HUES6 (cell line): ENCODE measurements at regions not wholly inside any gene's neighbourhood (a gene's known extent, or its start where the extent isn't known, plus 50 kb on each side); places are given as distances from the start of the nearest gene placed in this dataset.
"Not testable (repeated sequence)": the region's sequence is repeated elsewhere in the genome, so short reads cannot be mapped to it uniquely, and the experiment has no call there.

Experiments used
- H3K27ac ChIP-seq: 2 replicates; pipeline ENCODE4 v1.7.0; 2013; ENCODE audit warnings: low read depth, mild to moderate bottlenecking, low read length, inconsistent platforms
- H3K27me3 ChIP-seq: 2 replicates; pipeline ENCODE4 v1.6.1; 2013; ENCODE audit warnings: low read length; ENCODE audit not compliant: control insufficient read depth, insufficient read depth
- H3K36me3 ChIP-seq: 2 replicates; pipeline ENCODE4 v1.6.1; 2013; ENCODE audit warnings: low read length; ENCODE audit not compliant: control insufficient read depth, insufficient read depth
- H3K4me1 ChIP-seq: 2 replicates; pipeline ENCODE4 v1.6.1; 2013; ENCODE audit warnings: low read length; ENCODE audit not compliant: control insufficient read depth, insufficient read depth
- H3K4me3 ChIP-seq: 2 replicates; pipeline ENCODE4 v1.5.1; 2013; ENCODE audit warnings: low read depth, low read length
- H3K9ac ChIP-seq: one replicate; pipeline ENCODE4 v1.6.1; 2013; ENCODE audit warnings: mild to moderate bottlenecking, low read length
- H3K9me3 ChIP-seq: 2 replicates; pipeline ENCODE4 v1.6.1; 2013; ENCODE audit warnings: low read depth, low read length; ENCODE audit not compliant: control insufficient read depth, insufficient read depth

GRCh38 chr9:92198237-92198636 lies 83.0 kb upstream of the SPTLC1 start:
- not testable (repeated sequence) for H3K27ac ChIP-seq, H3K9me3 ChIP-seq, H3K27me3 ChIP-seq, H3K9ac ChIP-seq, H3K36me3 ChIP-seq, H3K4me1 ChIP-seq, H3K4me3 ChIP-seq

DNA sequence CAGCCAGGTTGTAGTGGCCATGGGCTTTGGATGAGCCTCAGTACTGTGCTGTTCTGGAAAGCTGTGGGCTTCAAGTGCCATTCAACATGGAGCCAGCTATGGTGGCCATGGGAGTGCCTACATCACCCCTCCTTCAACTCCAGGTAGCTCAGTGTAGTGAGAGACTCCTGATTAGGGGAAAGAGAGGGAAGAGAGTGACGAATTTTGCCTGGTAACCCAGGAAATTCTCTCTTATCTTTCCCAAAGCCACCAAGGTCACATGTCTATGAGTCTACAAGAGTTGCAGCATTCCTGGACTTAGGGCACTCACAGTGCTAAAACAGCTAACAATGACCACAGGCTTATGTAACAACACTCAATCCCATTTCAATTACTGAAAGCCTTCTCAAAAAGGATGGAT lies 81.7 kb upstream of the SPTLC1 start:
- H3K27ac ChIP-seq: no peak overlapping the region
- H3K9ac ChIP-seq: no peak overlapping the region

GRCh38 chr9:92196400-92196799 lies 81.2 kb upstream of the SPTLC1 start:
- Histone ChIP-seq H3K27ac (no peak overlapping the region), H3K9ac (no peak overlapping the region), H3K36me3 (no peaks in the 10 kb centered on the region), H3K4me1 (no peaks in the 10 kb centered on the region), H3K9me3 (peaks cover 2% of the 10 kb centered on the region; the same call in 1 of the 2 replicates), H3K4me3 (no peak overlapping the region), H3K27me3 (no peaks in the 10 kb centered on the region)

More for the DNA sequence above, 81.7 kb upstream of the SPTLC1 start:
- Histone ChIP-seq H3K4me3 (no peak overlapping the region), H3K9me3 (peaks cover 2% of the 10 kb centered on the region; the same call in 1 of the 2 replicates), H3K27me3 (no peaks in the 10 kb centered on the region), H3K36me3 (no peaks in the 10 kb centered on the region), H3K4me1 (no peaks in the 10 kb centered on the region)

- no peaks in the 10 kb centered on the region for H3K27me3 ChIP-seq
- peaks cover 2% of the 10 kb centered on the region; the same call in 1 of the 2 replicates for H3K9me3 ChIP-seq
- H3K4me1 ChIP-seq: no peaks in the 10 kb centered on the region
- no peak overlapping the region for H3K27ac ChIP-seq
- H3K4me3 ChIP-seq: no peak overlapping the region
- H3K9ac ChIP-seq: no peak overlapping the region
- H3K36me3 ChIP-seq: no peaks in the 10 kb centered on the region
These were observed 76.6 kb upstream of the SPTLC1 start for GRCh38 chr9:92191801-92192200.

DNA sequence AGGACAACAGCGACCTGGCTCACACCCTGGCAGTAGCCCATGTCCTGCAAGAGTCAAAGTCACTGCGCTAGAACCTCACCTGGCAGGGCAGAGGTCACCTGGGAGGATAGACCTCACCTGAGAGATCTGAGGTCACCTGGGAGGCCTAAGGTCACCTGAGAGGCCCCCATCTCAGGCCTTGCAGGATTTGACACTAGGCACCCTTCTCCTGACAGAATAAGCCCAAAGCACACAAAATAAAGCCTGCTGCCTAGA lies 75.2 kb upstream of the SPTLC1 start:
- Histone ChIP-seq H3K9ac (no peak overlapping the region), H3K4me3 (no peak overlapping the region), H3K27ac (no peak overlapping the region), H3K9me3 (no peaks in the 10 kb centered on the region), H3K36me3 (no peaks in the 10 kb centered on the region), H3K4me1 (no peaks in the 10 kb centered on the region), H3K27me3 (no peaks in the 10 kb centered on the region)

- H3K36me3 ChIP-seq: no peaks in the 10 kb centered on the region
- no peak overlapping the region for H3K9ac ChIP-seq
- no peaks in the 10 kb centered on the region for H3K27me3 ChIP-seq
- H3K4me3 ChIP-seq: no peak overlapping the region
- H3K4me1 ChIP-seq: no peaks in the 10 kb centered on the region
- no peaks in the 10 kb centered on the region for H3K9me3 ChIP-seq
- no peak overlapping the region for H3K27ac ChIP-seq
These were observed 74.7 kb upstream of the SPTLC1 start for GRCh38 chr9:92189782-92190535.

- Histone ChIP-seq H3K4me3 (no peak overlapping the region), H3K27ac (no peak overlapping the region), H3K4me1 (no peaks in the 10 kb centered on the region), H3K36me3 (no peaks in the 10 kb centered on the region), H3K27me3 (no peaks in the 10 kb centered on the region), H3K9me3 (no peaks in the 10 kb centered on the region), H3K9ac (no peak overlapping the region)
These were observed 74.0 kb upstream of the SPTLC1 start for GRCh38 chr9:92188969-92189781.

- H3K27ac ChIP-seq: no peak overlapping the region
- H3K9me3 ChIP-seq: no peaks in the 10 kb centered on the region
- H3K9ac ChIP-seq: no peak overlapping the region
- no peak overlapping the region for H3K4me3 ChIP-seq
- H3K27me3 ChIP-seq: no peaks in the 10 kb centered on the region
- H3K36me3 ChIP-seq: no peaks in the 10 kb centered on the region
- no peaks in the 10 kb centered on the region for H3K4me1 ChIP-seq
These were observed 72.9 kb upstream of the SPTLC1 start for GRCh38 chr9:92187989-92188714.

GRCh38 chr9:92187390-92187789 lies 72.2 kb upstream of the SPTLC1 start:
- Histone ChIP-seq H3K4me3 (no peak overlapping the region), H3K27me3 (no peaks in the 10 kb centered on the region), H3K9ac (no peak overlapping the region), H3K27ac (no peak overlapping the region), H3K4me1 (no peaks in the 10 kb centered on the region), H3K9me3 (no peaks in the 10 kb centered on the region), H3K36me3 (no peaks in the 10 kb centered on the region)

GRCh38 chr9:92186631-92187030 lies 71.4 kb upstream of the SPTLC1 start:
- no peak overlapping the region for H3K9ac ChIP-seq
- H3K4me3 ChIP-seq: no peak overlapping the region
- H3K4me1 ChIP-seq: no peaks in the 10 kb centered on the region
- no peaks in the 10 kb centered on the region for H3K36me3 ChIP-seq
- no peaks in the 10 kb centered on the region for H3K27me3 ChIP-seq
- H3K9me3 ChIP-seq: peaks cover 7% of the 10 kb centered on the region; the same call in 1 of the 2 replicates
- H3K27ac ChIP-seq: no peak overlapping the region

DNA sequence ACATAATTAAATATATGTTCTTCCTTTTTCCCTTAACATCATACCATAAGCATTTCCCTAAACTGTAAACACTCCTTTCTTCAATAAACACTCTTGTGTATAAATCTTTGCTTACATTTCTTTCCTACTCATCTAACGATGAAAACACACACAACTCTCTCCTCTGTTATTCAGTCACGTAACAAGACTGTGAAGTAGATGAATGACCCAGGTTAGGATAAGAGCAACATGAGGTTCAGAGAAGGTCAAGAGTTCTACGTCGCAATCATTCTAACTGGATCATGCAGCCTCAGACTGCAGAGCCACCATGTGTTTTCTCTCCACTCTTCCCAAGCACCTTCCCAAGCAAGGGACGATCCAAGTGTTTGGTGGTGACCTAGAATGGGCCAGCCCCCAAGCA lies 70.5 kb upstream of the SPTLC1 start:
- Histone ChIP-seq H3K4me3 (no peak overlapping the region), H3K27ac (no peak overlapping the region), H3K36me3 (no peaks in the 10 kb centered on the region), H3K9ac (no peak overlapping the region), H3K9me3 (peaks cover 10% of the 10 kb centered on the region; the same call in 1 of the 2 replicates), H3K27me3 (no peaks in the 10 kb centered on the region), H3K4me1 (peaks cover 7% of the 10 kb centered on the region; the same call in 1 of the 2 replicates)
